ENCODE measurements at regions not wholly inside any gene's neighbourhood (a gene's known extent, or its start where the extent isn't known, plus 50 kb on each side); places are given as distances from the start of the nearest gene placed in this dataset.

DNA sequence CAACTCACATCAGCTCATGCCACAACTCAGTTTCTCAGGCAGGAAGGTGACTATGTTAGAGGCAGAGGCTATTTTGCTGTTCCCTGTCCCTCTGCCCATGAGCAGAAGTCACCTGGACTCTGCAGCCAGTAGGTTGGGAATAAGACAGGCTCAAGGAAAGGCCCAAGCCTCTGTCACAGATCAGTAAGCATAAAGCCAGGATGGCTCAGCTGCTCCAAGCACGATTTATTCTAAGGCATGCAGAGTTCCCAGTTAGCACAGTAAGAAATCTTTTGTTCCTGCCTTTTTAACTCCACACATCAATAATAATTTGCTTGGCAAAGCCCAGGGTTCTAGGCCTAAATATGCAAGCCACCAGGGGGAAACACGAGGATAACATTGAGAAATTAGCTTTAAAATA is 249.0 kb upstream of the ADRA1B start:
- no peaks in the 10 kb centered on the region for H3K27me3 ChIP-seq (ENCODE audit: insufficient read depth in 3 of 3, low read length in 2 of 3)
- no peaks in the 10 kb centered on the region for H3K4me1 ChIP-seq
- no peaks in the 10 kb centered on the region for H3K9me3 ChIP-seq
- DNase-seq (no peak), ATAC-seq (no peak)
- no peaks in the 10 kb centered on the region for H3K36me3 ChIP-seq (ENCODE audit: insufficient read depth in 1 of 2, low read depth in 1 of 2)
- WGBS, 3 donors = 31 to 43% (median 43%) methylated on average over 2 of the region's 2 CpGs
- no peak overlapping the region for H3K4me3 ChIP-seq
- TF ChIP-seq, protein P1, sequence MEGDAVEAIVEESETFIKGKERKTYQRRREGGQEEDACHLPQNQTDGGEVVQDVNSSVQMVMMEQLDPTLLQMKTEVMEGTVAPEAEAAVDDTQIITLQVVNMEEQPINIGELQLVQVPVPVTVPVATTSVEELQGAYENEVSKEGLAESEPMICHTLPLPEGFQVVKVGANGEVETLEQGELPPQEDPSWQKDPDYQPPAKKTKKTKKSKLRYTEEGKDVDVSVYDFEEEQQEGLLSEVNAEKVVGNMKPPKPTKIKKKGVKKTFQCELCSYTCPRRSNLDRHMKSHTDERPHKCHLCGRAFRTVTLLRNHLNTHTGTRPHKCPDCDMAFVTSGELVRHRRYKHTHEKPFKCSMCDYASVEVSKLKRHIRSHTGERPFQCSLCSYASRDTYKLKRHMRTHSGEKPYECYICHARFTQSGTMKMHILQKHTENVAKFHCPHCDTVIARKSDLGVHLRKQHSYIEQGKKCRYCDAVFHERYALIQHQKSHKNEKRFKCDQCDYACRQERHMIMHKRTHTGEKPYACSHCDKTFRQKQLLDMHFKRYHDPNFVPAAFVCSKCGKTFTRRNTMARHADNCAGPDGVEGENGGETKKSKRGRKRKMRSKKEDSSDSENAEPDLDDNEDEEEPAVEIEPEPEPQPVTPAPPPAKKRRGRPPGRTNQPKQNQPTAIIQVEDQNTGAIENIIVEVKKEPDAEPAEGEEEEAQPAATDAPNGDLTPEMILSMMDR (IDR thresholded peaks at IDR 0.05) = no peak
- H3K27ac ChIP-seq = no peak overlapping the region
- intact Hi-C loops (cut with DNase I) = loop anchor here in 1 of 2 donors (10.0 kb wide), 1 partner anchor 248 kb away; the partner anchor contains the start of gene ADRA1B

DNA sequence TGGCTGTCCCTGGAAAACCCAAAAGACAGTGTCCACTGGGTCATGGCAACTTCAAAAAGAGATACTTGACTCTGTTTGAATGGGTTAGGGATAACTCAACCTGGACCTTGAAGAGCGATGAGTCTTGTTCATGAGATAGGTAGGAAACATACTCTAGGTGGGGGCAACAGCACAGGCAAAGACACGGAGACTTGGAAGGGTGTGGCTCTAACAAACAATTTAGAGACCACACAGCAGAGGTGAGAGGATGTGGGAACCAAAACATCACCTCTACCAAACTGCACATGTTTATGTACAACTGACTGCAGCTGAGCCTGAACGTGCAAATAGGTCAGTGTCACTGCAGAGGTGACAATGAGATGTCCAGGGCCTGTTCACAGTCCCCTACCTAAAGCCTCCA is 247.7 kb upstream of the ADRA1B start:
- Histone ChIP-seq H3K9me3 (no peaks in the 10 kb centered on the region), H3K4me1 (no peaks in the 10 kb centered on the region), H3K4me3 (no peak overlapping the region), H3K27ac (no peak overlapping the region), H3K27me3 (ENCODE audit: insufficient read depth in 3 of 3, low read length in 2 of 3) (no peaks in the 10 kb centered on the region), H3K36me3 (ENCODE audit: insufficient read depth in 1 of 2, low read depth in 1 of 2) (no peaks in the 10 kb centered on the region)
- no peak for DNase-seq
- TF ChIP-seq, protein P1 (IDR thresholded peaks at IDR 0.05) = no peak
- WGBS, 3 donors = 73 to 83% (median 80%) methylated on average over 3 of the region's 3 CpGs
- intact Hi-C loops (cut with DNase I) = loop anchor here in 1 of 2 donors (10.0 kb wide), 1 partner anchor 246 kb away; the partner anchor contains the start of gene ADRA1B
- no peak for ATAC-seq

DNA sequence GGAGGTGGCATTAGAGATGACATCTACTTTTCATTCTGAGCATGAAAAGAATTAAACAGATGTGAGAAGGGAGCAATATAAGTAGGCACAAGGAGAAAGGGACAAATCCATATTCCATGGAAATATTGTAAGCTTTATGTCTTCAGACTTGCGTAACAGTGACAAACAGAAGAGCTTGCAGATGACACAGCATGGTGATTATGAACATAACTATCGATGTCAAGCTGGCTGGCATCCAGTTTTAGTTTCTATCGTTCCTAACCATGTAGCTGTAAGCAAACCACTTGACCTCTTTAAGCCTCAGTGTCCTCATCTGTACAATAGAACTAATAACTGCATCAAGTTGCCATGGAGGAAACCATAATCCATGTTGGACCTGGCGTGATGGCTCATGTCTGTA is 246.7 kb upstream of the ADRA1B start:
- no peak for DNase-seq
- H3K4me3 ChIP-seq = no peak overlapping the region
- no peak overlapping the region for H3K27ac ChIP-seq
- intact Hi-C loops (cut with DNase I) = loop anchor here in 1 of 2 donors (10.0 kb wide), 1 partner anchor 245 kb away; the partner anchor contains the start of gene ADRA1B
- H3K9me3 ChIP-seq = no peaks in the 10 kb centered on the region
- 66 to 73% (median 70%) methylated on average over 4 of the region's 4 CpGs for WGBS, 3 donors
- H3K36me3 ChIP-seq (ENCODE audit: insufficient read depth in 1 of 2, low read depth in 1 of 2) = no peaks in the 10 kb centered on the region
- no peak for ATAC-seq
- H3K4me1 ChIP-seq = no peaks in the 10 kb centered on the region
- TF ChIP-seq, protein P1 (IDR thresholded peaks at IDR 0.05) = no peak
- H3K27me3 ChIP-seq (ENCODE audit: insufficient read depth in 3 of 3, low read length in 2 of 3) = no peaks in the 10 kb centered on the region

DNA sequence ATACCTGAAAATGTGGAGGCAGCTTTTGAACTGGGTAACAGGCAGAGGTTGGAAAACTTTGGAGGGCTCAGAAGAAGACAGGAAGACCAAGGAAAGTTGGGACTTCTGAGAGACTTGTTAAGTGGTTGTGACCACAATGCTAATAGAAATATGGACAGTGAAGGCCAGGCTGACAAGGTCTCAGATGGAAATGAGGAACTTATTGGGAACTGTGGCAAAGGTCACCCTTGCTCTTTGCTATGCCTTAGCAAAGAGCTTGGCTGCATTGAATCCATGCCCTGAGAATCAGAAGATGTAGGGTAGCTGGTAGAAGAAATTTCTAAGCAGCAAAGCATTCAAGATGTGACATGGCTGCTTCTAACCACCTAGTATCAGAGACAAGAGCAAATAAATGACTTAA is 244.4 kb upstream of the ADRA1B start:
- intact Hi-C loops (cut with DNase I) = no loop called here
- DNase-seq = no peak
- no peak overlapping the region for H3K4me3 ChIP-seq
- TF ChIP-seq, protein P1 (IDR thresholded peaks at IDR 0.05) = no peak
- no peak for ATAC-seq
- no peak overlapping the region for H3K27ac ChIP-seq
- H3K27me3 ChIP-seq (ENCODE audit: insufficient read depth in 3 of 3, low read length in 2 of 3) = no peaks in the 10 kb centered on the region
- H3K9me3 ChIP-seq = no peaks in the 10 kb centered on the region
- no peaks in the 10 kb centered on the region for H3K4me1 ChIP-seq
- no peaks in the 10 kb centered on the region for H3K36me3 ChIP-seq (ENCODE audit: insufficient read depth in 1 of 2, low read depth in 1 of 2)

DNA sequence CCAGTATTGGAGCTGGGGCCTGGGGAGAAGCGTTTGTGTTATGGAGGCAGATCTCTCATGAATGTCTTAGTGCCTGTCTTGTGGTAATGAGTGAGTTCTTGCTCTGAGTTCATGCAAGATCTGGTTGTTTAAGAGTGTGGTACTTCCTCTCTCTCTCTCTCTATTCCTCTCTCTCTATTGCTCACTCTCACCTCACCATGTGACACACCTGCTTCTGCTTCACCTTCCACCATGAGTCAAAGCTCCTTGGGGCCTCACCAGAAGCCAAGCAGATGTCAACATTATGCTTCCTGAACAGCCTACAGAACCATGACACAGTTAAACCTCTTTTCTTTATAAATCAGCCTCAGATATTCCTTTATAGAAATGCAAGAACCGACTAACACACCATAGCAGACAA is 242.7 kb upstream of the ADRA1B start:
- Histone ChIP-seq H3K4me3 (no peak overlapping the region), H3K36me3 (ENCODE audit: insufficient read depth in 1 of 2, low read depth in 1 of 2) (no peaks in the 10 kb centered on the region), H3K4me1 (no peaks in the 10 kb centered on the region), H3K9me3 (no peaks in the 10 kb centered on the region), H3K27me3 (ENCODE audit: insufficient read depth in 3 of 3, low read length in 2 of 3) (no peaks in the 10 kb centered on the region), H3K27ac (no peak overlapping the region)
- no peak for DNase-seq
- TF ChIP-seq, protein P1 (IDR thresholded peaks at IDR 0.05) = no peak
- intact Hi-C loops (cut with DNase I) = no loop called here
- ATAC-seq = no peak
- 74 to 78% (median 75%) methylated on average over 2 of the region's 2 CpGs for WGBS, 3 donors
